ENCODE measurements at regions not wholly inside any gene's neighbourhood (a gene's known extent, or its start where the extent isn't known, plus 50 kb on each side); places are given as distances from the start of the nearest gene placed in this dataset.

DNA sequence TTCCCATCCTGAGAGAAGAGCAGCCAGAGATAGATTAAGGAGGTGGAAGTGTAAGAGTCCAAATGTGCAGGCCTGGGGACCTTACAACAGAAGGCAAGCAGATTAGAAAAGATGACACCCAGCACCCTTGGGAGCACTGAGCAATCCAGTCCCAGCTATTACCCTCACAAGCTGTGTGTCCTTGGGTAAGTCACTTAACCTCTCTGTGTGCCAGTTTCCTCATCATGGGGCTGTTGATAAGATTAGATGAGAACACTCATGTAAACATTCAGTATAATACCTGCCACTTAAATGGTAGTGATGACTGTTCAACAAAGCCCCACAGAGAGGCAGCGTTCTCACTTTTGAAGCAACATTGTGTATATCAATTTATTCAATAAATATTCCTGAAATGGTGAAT is 114.8 kb upstream of the CST7 start:
- TF ChIP-seq USF2 (IDR thresholded peaks at IDR 0.05; ENCODE audit: low read depth, low read length) (no peak), POLR2A (IDR thresholded peaks at IDR 0.05; ENCODE audit: low read depth, low read length) (no peak), NFE2L2 (IDR thresholded peaks at IDR 0.05; ENCODE audit: low read depth, low read length) (no peak), RAD21 (IDR thresholded peaks at IDR 0.05; ENCODE audit: low read length) (no peak), BHLHE40 (IDR thresholded peaks at IDR 0.05; ENCODE audit: low read depth, low read length) (no peak), CEBPB (IDR thresholded peaks at IDR 0.05; ENCODE audit: low read depth, low read length) (no peak)
